ENCODE measurements at regions not wholly inside any gene's neighbourhood (a gene's known extent, or its start where the extent isn't known, plus 50 kb on each side); places are given as distances from the start of the nearest gene placed in this dataset.

GRCh38 chr5:63240063-63240755 is 661.6 kb downstream of the LRRC70 start:
- no TSS peak for BruUV-seq (replicated peaks)
- ATAC-seq, result no peak
- TF ChIP-seq, protein P1, sequence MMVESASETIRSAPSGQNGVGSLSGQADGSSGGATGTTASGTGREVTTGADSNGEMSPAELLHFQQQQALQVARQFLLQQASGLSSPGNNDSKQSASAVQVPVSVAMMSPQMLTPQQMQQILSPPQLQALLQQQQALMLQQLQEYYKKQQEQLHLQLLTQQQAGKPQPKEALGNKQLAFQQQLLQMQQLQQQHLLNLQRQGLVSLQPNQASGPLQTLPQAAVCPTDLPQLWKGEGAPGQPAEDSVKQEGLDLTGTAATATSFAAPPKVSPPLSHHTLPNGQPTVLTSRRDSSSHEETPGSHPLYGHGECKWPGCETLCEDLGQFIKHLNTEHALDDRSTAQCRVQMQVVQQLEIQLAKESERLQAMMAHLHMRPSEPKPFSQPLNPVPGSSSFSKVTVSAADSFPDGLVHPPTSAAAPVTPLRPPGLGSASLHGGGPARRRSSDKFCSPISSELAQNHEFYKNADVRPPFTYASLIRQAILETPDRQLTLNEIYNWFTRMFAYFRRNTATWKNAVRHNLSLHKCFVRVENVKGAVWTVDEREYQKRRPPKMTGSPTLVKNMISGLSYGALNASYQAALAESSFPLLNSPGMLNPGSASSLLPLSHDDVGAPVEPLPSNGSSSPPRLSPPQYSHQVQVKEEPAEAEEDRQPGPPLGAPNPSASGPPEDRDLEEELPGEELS (CRISPR knock-in tag; IDR thresholded peaks at IDR 0.05; ENCODE audit: borderline replicate concordance), result no peak
- TF ChIP-seq, protein P2, sequence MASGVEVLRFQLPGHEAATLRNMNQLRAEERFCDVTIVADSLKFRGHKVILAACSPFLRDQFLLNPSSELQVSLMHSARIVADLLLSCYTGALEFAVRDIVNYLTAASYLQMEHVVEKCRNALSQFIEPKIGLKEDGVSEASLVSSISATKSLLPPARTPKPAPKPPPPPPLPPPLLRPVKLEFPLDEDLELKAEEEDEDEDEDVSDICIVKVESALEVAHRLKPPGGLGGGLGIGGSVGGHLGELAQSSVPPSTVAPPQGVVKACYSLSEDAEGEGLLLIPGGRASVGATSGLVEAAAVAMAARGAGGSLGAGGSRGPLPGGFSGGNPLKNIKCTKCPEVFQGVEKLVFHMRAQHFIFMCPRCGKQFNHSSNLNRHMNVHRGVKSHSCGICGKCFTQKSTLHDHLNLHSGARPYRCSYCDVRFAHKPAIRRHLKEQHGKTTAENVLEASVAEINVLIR (CRISPR knock-in tag; IDR thresholded peaks at IDR 0.05), result no peak
- TF ChIP-seq HLTF (IDR thresholded peaks at IDR 0.05) (no peak), ZNF3 (CRISPR knock-in tag; IDR thresholded peaks at IDR 0.05) (no peak), TAF7 (tag; IDR thresholded peaks at IDR 0.05) (no peak), FOXP1 (CRISPR knock-in tag; IDR thresholded peaks at IDR 0.05) (no peak), HMGN3 (IDR thresholded peaks at IDR 0.05; ENCODE audit: borderline replicate concordance, extremely low read depth, insufficient read length, low read depth, low read length) (no peak), FOXK2 (conservative IDR thresholded peaks at IDR 0.05 in 1 of 2, IDR thresholded peaks at IDR 0.05 in 1 of 2; ENCODE audit: low read depth in 2 of 2) (no peak), PHF20 (IDR thresholded peaks at IDR 0.05; ENCODE audit: partially characterized antibody) (no peak)
- TF ChIP-seq, protein P3, sequence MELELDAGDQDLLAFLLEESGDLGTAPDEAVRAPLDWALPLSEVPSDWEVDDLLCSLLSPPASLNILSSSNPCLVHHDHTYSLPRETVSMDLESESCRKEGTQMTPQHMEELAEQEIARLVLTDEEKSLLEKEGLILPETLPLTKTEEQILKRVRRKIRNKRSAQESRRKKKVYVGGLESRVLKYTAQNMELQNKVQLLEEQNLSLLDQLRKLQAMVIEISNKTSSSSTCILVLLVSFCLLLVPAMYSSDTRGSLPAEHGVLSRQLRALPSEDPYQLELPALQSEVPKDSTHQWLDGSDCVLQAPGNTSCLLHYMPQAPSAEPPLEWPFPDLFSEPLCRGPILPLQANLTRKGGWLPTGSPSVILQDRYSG (tag; conservative IDR thresholded peaks at IDR 0.05; ENCODE audit: low read depth), result no peak
- TF ChIP-seq, protein P4, sequence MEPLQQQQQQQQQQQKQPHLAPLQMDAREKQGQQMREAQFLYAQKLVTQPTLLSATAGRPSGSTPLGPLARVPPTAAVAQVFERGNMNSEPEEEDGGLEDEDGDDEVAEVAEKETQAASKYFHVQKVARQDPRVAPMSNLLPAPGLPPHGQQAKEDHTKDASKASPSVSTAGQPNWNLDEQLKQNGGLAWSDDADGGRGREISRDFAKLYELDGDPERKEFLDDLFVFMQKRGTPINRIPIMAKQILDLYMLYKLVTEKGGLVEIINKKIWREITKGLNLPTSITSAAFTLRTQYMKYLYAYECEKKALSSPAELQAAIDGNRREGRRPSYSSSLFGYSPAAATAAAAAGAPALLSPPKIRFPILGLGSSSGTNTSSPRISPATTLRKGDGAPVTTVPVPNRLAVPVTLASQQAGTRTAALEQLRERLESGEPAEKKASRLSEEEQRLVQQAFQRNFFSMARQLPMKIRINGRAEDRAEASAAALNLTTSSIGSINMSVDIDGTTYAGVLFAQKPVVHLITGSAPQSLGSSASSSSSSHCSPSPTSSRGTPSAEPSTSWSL (CRISPR knock-in tag; IDR thresholded peaks at IDR 0.05; ENCODE audit: borderline replicate concordance), result no peak
- TF ChIP-seq, protein P5, sequence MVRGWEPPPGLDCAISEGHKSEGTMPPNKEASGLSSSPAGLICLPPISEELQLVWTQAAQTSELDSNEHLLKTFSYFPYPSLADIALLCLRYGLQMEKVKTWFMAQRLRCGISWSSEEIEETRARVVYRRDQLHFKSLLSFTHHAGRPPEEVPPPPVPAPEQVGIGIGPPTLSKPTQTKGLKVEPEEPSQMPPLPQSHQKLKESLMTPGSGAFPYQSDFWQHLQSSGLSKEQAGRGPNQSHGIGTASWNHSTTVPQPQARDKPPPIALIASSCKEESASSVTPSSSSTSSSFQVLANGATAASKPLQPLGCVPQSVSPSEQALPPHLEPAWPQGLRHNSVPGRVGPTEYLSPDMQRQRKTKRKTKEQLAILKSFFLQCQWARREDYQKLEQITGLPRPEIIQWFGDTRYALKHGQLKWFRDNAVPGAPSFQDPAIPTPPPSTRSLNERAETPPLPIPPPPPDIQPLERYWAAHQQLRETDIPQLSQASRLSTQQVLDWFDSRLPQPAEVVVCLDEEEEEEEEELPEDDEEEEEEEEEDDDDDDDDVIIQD (CRISPR knock-in tag; IDR thresholded peaks at IDR 0.05), result no peak

More at GRCh38 chr5:63240063-63240755, 661.6 kb downstream of the LRRC70 start:
- Histone ChIP-seq H3K9me3 (replicated peaks; ENCODE audit: control insufficient read depth, insufficient read depth, low read depth, low read length) (no peaks in the 10 kb centered on the region; the same call in 1 of the 2 replicates), H3K27me3 (ENCODE audit: control insufficient read depth in 2 of 2, insufficient read depth in 2 of 2, low read length in 2 of 2) (no peaks in the 10 kb centered on the region), H3K4me2 (ENCODE audit: insufficient read depth, low read length) (no peak overlapping the region), H3K27ac (ENCODE audit: extremely low read depth, low read depth, low read length) (no peak overlapping the region), H3K4me3 (no peak overlapping the region), H4K20me1 (replicated peaks; ENCODE audit: control insufficient read depth, insufficient read depth, low read length) (no peaks in the 10 kb centered on the region), H3K9me1 (ENCODE audit: control insufficient read depth, insufficient read depth, low read length) (no peaks in the 10 kb centered on the region), H2AFZ (ENCODE audit: low read depth, low read length) (no peak overlapping the region), H3K9ac (ENCODE audit: insufficient read depth in 1 of 2, low read depth in 2 of 2, low read length in 2 of 2) (no peak overlapping the region), H3K4me1 (replicated peaks in 1 of 2; ENCODE audit: control insufficient read depth in 2 of 2, insufficient read depth in 2 of 2, low read length in 2 of 2) (no peaks in the 10 kb centered on the region), H3K36me3 (ENCODE audit: control insufficient read depth, insufficient read depth, low read length) (no peaks in the 10 kb centered on the region), H3K79me2 (ENCODE audit: control insufficient read depth, insufficient read depth, low read length) (no peaks in the 10 kb centered on the region)
- ChIA-PET CTCF (ENCODE audit: low intra/inter-chr PET ratio) (no interaction called here), POLR2A (interaction anchor here (0.9 kb wide), 1 partner anchor 28 kb away, joined by 4 read pairs; no protein-coding TSS in a partner anchor)
- in situ Hi-C loops (cut with MboI), result no loop called here
- FAIRE-seq (no peak), DNase-seq (ENCODE audit: extremely low read depth in 1 of 4, low spot score in 3 of 4) (no peak)
- WGBS (ENCODE audit: insufficient coverage, low coverage, missing lambda C conversion rate), result 1% methylated on average over 8 of the region's 8 CpGs
- intact Hi-C loops (cut with micrococcal nuclease), result no loop called here

All from K562 (cell line).